Daoy (cell line): ENCODE measurements at regions not wholly inside any gene's neighbourhood (a gene's known extent, or its start where the extent isn't known, plus 50 kb on each side); places are given as distances from the start of the nearest gene placed in this dataset.

Experiments used
- DNase-seq: peaks from one replicate; pipeline ENCODE4 v3.0.0-alpha.2; 2015; ENCODE audit warnings: low read depth

DNA sequence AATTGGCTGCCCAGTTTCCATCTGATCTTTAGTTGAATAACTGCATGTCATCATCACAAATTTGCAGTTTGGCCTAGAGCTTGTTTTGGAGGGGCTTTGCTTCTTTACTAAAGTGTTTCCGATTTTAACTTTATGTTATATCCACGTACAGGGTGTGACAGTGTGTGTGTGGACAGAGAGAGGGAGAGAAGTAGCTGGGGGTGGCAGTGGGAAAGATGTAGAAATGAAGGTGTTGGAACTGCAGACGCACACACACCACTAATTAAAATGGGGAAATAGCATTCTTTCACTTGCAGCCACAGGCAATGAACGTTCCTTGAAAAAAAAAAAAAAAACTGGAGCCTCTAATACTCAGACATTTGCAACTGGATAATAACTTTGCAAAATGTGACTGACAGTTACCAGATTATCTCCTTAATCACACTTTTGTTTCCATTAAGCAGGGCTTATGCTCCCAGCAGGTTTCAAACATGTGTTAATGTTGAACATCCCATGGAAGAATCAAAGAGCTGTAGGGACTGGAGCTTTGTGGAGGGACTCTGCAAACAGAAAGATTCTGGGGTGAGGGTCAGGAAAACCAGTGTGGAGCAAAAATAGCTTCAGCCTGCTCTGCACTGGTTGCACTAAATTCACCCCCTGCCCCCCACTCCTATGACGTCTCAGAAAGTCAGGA, 238.1 kb upstream of the TENM4 start:
- no peak for DNase-seq

- no peak for DNase-seq
Observed at GRCh38 chr11:79676396-79676795, 235.6 kb upstream of the TENM4 start.

- no peak for DNase-seq
Observed at GRCh38 chr11:79675081-79675480, 234.3 kb upstream of the TENM4 start.

DNA sequence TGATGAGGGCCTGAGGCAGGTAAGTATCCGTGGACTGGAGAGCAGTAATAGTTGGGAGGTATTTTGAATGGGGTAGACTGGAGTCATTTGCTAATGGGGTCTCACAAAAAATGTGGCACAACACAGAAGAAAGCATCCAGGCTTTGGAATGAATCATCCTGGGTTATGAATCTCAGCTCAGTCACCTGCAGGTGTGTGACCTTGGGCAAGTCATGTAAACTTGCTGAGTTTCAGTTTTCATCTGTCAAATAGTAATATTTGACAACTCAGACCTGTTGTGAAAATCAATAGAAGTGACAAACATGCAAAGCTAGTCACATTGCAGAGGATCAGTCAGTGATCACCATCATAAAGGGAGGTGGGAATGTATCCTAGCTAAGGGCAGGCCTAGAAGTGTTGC, 232.0 kb upstream of the TENM4 start:
- DNase-seq: no peak

GRCh38 chr11:79671401-79671800, 230.6 kb upstream of the TENM4 start:
- no peak for DNase-seq

DNA sequence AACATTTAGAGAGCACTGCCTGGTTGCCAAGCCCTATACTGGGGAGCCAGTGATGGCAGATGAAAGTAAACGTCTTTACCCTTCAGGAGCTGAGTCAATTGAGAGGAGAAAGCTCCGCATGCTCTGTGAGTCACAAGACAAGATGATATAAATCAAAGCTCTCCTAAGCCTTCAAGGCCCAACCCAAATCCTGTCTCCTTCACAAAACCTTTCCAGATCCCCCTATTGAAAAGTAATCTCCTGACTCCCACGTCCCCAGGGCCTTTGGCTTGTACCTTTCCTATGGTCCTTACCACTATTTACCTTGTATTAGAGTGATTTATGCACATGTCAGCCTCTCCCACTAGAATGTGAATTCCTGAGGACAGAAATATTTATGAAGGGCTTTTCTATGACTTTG, 230.1 kb upstream of the TENM4 start:
- DNase-seq: no peak

GRCh38 chr11:79668575-79668974, 227.7 kb upstream of the TENM4 start:
- no peak for DNase-seq

DNA sequence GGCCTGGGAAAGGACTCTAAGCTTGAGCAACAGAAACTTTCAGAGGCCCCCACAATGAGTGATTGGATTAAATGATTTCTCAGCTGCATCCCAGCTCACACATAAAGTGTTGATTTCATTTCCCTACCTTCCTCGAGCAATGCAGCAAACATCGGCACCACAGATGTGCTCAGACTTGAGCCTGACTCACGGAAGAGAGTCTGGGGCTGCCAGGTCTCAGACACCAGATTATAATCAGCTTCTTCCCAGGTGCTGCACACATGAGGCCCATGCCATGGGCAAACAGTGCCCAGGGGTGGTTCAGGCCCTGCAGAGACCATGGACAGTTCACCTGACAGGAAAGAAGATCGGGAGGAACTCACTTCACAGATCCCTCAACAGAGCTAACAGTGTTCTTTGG, 226.6 kb upstream of the TENM4 start:
- DNase-seq: no peak

DNA sequence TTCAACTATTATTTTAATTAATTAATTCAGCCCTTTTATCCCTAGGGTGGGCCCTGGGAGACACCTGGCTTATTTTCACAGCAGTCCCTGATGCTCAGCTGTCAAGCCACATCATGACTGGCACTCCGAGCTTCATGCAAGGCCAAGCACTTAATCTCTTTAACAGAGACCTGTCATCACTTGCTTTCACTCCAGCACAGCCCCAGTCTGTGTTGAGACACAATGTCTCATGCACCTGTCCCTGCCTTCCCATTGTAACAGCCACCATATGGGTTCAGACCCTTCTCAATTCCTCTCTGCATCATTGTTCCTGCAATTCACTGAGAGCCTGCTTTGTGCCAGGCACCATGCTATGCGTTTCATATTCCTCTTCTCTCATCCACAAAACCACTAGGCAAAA, 222.2 kb upstream of the TENM4 start:
- DNase-seq: no peak

GRCh38 chr11:79661373-79661772, 220.5 kb upstream of the TENM4 start:
- no peak for DNase-seq

- no peak for DNase-seq
Observed at GRCh38 chr11:79648766-79649520, 208.1 kb upstream of the TENM4 start.

DNA sequence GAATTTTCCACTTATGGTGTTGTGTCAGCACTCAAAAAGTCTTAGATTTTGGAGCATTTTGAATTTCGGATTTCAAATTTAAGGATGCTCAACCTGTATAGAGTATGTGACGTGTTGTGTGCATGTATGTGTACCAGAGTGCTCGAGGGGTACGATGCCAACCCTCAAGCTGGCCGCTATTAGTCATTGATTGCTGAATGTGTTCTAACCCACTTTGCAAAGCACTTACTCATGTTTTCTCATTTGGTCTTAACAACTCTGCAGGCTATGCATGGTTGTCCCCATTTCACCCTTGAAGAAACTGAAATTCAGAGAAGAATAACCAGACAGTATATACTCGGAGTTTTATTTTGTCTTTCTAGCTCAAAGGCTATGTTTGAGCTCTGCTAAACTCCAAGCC, 196.4 kb upstream of the TENM4 start:
- no peak for DNase-seq

GRCh38 chr11:79634905-79635304, 194.1 kb upstream of the TENM4 start:
- DNase-seq: no peak

DNA sequence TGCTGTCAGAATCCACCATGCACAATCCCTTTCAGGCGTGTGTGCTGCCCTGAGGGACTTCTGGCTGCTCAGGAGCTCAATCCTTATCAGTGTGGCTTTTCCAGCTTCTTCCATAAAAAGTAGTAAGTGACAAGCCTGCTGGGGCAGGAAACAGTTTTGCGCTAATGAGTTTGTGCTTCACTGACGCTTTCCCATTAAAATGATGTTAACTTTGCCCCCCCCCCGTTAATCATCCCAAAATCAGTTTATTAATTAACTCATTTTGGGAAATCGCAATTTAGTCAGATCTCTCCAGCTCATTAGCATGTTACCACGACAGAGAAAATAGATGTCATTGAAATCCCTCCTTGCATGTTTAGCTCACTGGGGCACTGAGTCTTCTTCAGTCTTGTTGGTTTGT, 186.5 kb upstream of the TENM4 start:
- no peak for DNase-seq

GRCh38 chr11:79626135-79627075, 185.6 kb upstream of the TENM4 start:
- no peak for DNase-seq

DNA sequence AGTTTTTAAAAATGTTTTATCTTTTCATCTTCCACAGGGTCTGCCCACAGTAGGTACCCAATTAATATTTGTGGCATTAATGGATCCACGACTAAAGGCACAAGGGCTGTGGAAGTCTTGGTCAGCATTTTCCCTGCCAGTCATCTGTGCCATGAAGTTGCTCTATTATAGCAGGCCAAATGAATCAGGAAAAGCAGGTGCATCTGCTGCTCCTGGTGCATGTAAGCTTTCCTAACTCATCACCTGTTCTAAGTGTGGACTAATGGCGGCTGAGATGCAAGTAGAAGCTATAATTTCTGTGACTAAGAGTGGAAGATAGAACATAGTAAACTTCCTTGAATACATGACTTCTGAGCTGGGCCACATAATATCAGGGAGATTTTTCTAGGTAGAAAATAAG, 182.5 kb upstream of the TENM4 start:
- no peak for DNase-seq

DNA sequence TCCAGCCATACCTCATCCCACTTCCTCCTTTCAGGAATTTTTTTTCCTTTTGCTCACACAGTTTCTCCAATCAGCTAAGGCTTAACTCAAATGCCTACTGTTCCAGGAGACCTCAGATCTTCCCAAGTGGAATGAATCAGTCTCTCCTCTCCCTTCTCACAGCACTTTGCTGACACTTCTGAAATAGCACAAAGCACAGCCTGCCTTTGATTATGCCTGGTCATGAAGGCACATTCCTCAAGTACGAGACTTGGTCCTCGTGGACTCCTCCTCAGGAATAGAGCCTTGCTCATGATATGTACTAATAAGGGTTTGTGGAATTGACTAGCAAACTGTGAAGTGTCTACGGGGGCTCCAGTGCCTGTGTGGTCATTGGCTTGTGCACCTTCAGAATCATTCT, 176.7 kb upstream of the TENM4 start:
- peak; percentile 2 for DNase-seq

GRCh38 chr11:79616392-79616851, 175.6 kb upstream of the TENM4 start:
- peak; percentile 6 for DNase-seq

GRCh38 chr11:79615425-79615824, 174.6 kb upstream of the TENM4 start:
- DNase-seq: no peak

DNA sequence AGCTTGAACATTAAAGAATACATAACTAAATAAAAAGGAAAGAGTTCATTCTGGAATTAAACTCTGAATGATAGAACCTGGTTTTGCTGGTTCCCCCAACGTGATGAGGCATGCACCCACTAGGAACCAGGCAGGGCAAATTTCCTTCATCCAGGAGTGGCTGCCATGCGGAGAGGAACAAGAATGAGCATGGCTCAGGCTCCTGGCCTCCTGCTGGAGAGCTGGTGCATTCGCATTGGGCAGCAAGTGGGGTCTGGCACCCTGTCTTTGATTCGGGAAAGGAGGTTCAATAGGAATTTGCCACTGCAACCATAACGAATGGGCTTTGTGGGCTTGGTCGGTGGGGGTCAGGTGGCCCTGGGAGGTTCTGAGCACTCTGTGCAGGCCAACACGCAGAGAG, 169.8 kb upstream of the TENM4 start:
- DNase-seq: no peak

DNA sequence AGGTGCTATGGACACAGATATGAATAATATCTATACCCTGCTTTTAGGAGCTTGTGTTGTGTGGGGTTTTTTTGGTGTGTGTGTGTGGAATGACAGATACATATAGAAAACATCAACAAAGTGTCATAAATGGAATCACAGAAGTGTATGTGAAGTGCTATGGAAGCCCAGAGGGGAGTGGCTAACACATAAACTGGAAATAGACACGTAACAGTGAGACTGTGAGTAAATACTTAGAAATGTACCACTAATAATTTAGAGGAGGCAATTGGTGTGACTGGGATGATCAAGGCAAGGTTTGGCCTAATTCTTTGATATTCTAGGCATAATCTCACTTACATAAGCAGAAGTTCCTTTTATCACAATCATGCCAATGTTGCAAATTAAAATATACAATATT, 169.3 kb upstream of the TENM4 start:
- DNase-seq: no peak

DNA sequence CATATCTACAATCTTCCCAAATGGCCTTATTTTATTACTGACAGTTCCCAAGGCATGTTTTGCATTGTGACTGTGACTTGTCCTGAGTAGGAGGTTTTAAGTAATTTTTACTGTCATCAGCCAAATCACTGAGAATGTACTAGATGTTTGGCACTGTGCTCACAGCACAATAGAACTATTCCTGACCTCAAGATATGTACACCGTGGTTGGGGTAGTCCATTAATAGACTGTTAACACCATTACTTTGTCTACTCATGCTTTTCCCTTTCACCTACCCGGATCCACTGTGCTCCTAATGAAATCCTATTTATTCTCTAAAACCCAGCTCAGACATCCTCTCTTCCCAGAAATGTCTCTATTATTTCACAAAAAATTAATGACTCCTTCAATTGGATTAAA, 168.7 kb upstream of the TENM4 start:
- DNase-seq: no peak
